Liver (tissue), 2 donors: ENCODE measurements at regions not wholly inside any gene's neighbourhood (a gene's known extent, or its start where the extent isn't known, plus 50 kb on each side); places are given as distances from the start of the nearest gene placed in this dataset.
"Not testable (repeated sequence)": the region's sequence is repeated elsewhere in the genome, so short reads cannot be mapped to it uniquely, and the experiment has no call there.

Source experiments
- EGR1 ChIP-seq, 2 donors: IDR thresholded peaks; 2 replicates each; pipeline ENCODE4 v1.6.1; 2016 to 2018; ENCODE audit warnings: antibody characterized with exemption in 2 of 2, low read depth in 2 of 2
- RAD21 ChIP-seq, 2 donors: IDR thresholded peaks; 2 replicates each; pipeline ENCODE4 v1.6.1; 2016; ENCODE audit warnings: antibody characterized with exemption in 2 of 2, mild to moderate bottlenecking in 2 of 2
- donor health status: healthy.

DNA sequence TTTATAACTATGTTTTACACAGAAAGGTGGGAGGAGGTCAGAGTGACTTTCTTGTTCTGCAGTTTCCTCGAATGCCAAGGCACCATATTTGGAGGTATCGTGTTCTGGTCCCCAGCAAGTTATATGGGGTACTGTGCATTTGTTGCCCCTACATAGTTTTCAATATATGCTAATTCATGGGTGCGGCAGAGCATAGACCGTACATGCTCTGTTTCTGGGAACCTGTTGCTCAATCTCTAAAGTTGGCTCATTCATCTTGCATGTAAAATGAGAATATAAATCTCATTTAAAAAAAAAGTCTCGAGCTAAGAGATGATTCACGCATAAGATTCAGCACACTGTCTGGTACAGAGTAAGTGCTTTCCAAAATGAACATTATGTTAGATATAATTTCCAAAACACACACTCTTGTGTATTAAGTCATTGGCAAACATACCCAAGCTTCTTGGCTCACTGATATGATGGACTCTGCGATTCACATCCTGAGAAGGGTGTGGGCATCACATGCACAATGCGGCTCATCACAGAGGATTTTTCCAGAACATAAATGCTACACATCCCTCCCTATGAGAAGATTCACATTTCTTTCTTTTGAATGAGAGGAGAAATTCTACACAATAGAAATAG lies 232.9 kb upstream of the FAM240B start:
- not testable (repeated sequence) for TF ChIP-seq EGR1 (IDR thresholded peaks at IDR 0.05; ENCODE audit: low read depth in 2 of 2); RAD21 (IDR thresholded peaks at IDR 0.05)
